Right cardiac atrium (tissue), 5 donors: ENCODE measurements at regions not wholly inside any gene's neighbourhood (a gene's known extent, or its start where the extent isn't known, plus 50 kb on each side); places are given as distances from the start of the nearest gene placed in this dataset.
A peak's percentile ranks its signal among the peaks of the same experiment; 100 is the strongest.

Source experiments
- ATAC-seq, 2 donors: fragments of 200-7000 bp; cut with Tn5 transposase; one replicate each; pipeline versions ENCODE4 v1.8.0 to v1.9.1; 2020; ENCODE audit warnings: moderate library complexity in 2 of 2, mild to moderate bottlenecking in 1 of 2
- DNase-seq, 3 donors: peaks; one replicate each; pipeline ENCODE4 v3.0.0-alpha.2; 2020
- H3K27ac ChIP-seq: one replicate; pipeline ENCODE4 v1.5.1; 2013; ENCODE audit warnings: mild to moderate bottlenecking, low read length, control low read depth, moderate library complexity
- H3K27me3 ChIP-seq: one replicate; pipeline ENCODE4 v1.6.1; 2013; ENCODE audit not compliant: control insufficient read depth, insufficient read depth
- H3K4me1 ChIP-seq: one replicate; pipeline ENCODE4 v1.6.1; 2013; ENCODE audit warnings: low read length; ENCODE audit not compliant: control insufficient read depth, insufficient read depth
- H3K4me3 ChIP-seq: one replicate; pipeline ENCODE4 v1.5.1; 2013; ENCODE audit warnings: low read length, control low read depth
- H3K9me3 ChIP-seq: one replicate; pipeline ENCODE4 v1.6.1; 2013; ENCODE audit warnings: low read length; ENCODE audit not compliant: control insufficient read depth
- WGBS: extraction: QIAGEN DNeasy Blood & Tissue Kit; methylation state at CpG from one replicate; pipeline ENCODE4 v1.1.7; 2013; 5-methylcytosine and 5-hydroxymethylcytosine counted together
- intact Hi-C, 4 donors: fragments of 100-400 bp; cut with DNase I; formaldehyde crosslinking; loops; one replicate each; pipeline versions ENCODE4 v1.11.0 to v1.14.0; 2022 to 2023
- donor health status: healthy with polysubstance abuse.
- donor health status: DM: no; HTN: yes; CAD: no.
- donor health status: DM: no; HTN: no; CAD: no.
- donor health status: DM: no; HTN: yes; CAD: no; lungs with severe emphysema.
- donor health status: DM: yes; HTN: yes; CAD: no.

DNA sequence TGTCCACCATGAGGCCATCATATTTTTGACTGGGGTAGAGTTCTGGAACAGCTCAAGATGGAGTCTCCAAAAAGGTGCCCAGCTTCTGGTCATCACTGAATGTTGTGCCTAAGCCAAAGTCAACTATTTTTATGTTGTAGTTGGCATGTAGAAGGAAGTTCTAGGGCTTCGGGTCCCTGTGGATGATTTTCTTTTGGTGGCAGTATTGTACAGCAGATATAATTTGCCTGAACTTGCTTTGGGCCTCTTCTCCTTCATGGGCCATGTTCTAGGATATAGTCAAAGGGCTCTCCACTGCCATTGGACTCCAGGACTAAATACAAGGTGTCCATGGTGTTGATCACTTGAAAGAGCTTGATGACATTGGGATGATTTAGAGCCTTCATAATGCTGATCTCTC, 143.6 kb downstream of the SLC38A4 start:
- no peaks in the 10 kb centered on the region for H3K9me3 ChIP-seq
- intact Hi-C loops = loop anchor here in 1 of 4 donors (10.0 kb wide), 1 partner anchor 243 kb away; no protein-coding TSS in a partner anchor
- no peak for DNase-seq
- ATAC-seq = no peak
- H3K27ac ChIP-seq = no peak overlapping the region
- H3K4me3 ChIP-seq = no peak overlapping the region
- H3K27me3 ChIP-seq = no peaks in the 10 kb centered on the region
- 81% methylated on average over 1 of the region's 1 CpG for WGBS
- H3K4me1 ChIP-seq = no peaks in the 10 kb centered on the region

DNA sequence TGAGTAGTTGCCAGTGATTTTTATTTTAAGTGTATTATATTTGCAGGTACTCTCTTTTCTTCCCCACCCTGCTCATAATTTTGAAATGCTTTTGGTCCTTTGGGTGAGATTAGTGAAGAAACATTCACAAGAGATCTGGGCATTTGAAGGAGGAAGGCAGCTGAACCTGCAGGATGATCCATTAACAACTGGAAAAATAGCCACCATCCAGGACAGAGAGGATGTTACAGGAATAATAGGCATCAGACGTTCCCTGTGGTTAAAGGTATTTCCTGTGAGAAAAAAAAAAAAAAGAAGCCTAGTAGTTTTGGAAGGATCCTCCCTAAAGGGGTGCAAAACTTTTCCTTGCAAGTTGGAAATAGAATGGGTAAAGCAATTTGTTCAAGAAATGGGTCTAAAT, 145.3 kb downstream of the SLC38A4 start:
- ATAC-seq = no peak
- WGBS = 17% methylated on average over 1 of the region's 1 CpG
- DNase-seq = no peak
- no peak overlapping the region for H3K4me3 ChIP-seq
- H3K27ac ChIP-seq = no peak overlapping the region
- H3K9me3 ChIP-seq = no peaks in the 10 kb centered on the region
- H3K4me1 ChIP-seq = no peaks in the 10 kb centered on the region
- no peaks in the 10 kb centered on the region for H3K27me3 ChIP-seq
- intact Hi-C loops = loop anchor here in 1 of 4 donors (10.0 kb wide), 1 partner anchor 244 kb away; no protein-coding TSS in a partner anchor

DNA sequence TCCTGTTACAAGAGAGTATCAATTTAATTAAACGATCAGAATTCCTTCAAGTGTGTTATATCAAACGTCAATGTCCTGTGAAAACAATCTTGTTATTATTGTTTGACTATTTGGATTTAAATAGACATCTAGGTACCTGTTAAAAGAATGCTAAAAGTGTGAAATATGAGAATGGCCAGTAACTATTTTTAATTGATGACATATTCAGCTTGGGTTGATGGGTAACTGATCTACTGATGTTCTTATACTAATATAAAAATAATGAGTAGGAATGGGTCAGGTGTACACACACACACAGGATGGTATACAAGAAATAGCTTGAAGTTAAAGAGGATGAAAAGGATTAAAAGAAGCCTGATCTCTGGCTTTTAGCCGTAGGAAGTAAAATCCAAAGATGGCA, 146.0 kb downstream of the SLC38A4 start:
- H3K27ac ChIP-seq = no peak overlapping the region

DNA sequence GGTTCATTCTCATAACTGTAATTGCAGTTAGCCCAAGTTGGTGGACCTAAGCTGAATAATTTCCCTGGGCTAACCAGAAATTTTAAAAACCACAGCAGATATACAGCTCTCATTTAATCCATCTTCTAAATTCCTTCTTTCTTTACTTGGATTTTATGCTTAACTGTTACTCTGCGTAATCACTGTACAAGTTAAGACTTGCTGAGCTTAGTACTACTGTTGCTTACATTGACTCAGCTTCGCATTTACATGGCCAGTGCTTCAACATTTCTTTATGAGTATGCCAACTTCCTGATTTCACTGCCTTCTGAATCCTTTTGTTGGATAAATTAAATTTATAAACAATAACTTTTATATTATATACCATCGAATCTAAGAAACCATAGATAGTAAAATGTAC, 147.4 kb downstream of the SLC38A4 start:
- DNase-seq (no peak), ATAC-seq (no peak)
- Histone ChIP-seq H3K4me3 (no peak overlapping the region), H3K9me3 (no peaks in the 10 kb centered on the region), H3K4me1 (no peaks in the 10 kb centered on the region), H3K27me3 (no peaks in the 10 kb centered on the region), H3K27ac (no peak overlapping the region)
- 84% methylated on average over 3 of the region's 3 CpGs for WGBS
- intact Hi-C loops = loop anchor here in 3 of 4 donors (5.0 to 10.0 kb wide), 4 partner anchors 254 to 544 kb away; no protein-coding TSS in a partner anchor

More for the DNA sequence above, 146.0 kb downstream of the SLC38A4 start:
- no peaks in the 10 kb centered on the region for H3K9me3 ChIP-seq
- H3K27me3 ChIP-seq = no peaks in the 10 kb centered on the region
- 38% methylated on average over 3 of the region's 3 CpGs for WGBS
- intact Hi-C loops = loop anchor here in 3 of 4 donors (5.0 to 10.0 kb wide), 5 partner anchors 245 to 545 kb away; no protein-coding TSS in a partner anchor
- DNase-seq = no peak
- no peak for ATAC-seq
- H3K4me3 ChIP-seq = no peak overlapping the region
- H3K4me1 ChIP-seq = no peaks in the 10 kb centered on the region

DNA sequence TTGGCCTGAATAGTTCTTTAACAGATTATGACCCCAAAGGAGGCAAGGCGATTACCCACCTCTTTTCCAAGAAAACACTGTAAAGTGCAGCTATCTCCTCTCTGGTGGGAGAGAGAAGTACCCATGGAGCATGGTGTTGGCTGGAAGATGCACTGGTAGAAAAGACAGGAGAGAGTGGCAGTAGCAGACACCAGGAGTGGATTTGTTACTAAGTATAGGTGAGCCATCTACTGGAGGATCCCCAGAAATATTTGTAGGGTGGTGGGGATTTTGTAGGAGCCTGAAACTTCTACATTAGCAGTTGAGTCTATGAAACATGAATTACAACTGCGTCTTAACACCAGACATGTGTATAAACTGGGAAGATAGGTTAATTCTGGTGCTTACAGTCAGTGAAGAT, 148.0 kb downstream of the SLC38A4 start:
- Histone ChIP-seq H3K4me1 (no peaks in the 10 kb centered on the region), H3K27me3 (no peaks in the 10 kb centered on the region), H3K27ac (no peak overlapping the region), H3K9me3 (no peaks in the 10 kb centered on the region), H3K4me3 (no peak overlapping the region)
- intact Hi-C loops = loop anchor here in 3 of 4 donors (5.0 to 10.0 kb wide), 4 partner anchors 255 to 543 kb away; no protein-coding TSS in a partner anchor
- ATAC-seq (peak in 1 of 2 donors; percentile 40), DNase-seq (no peak)
- WGBS = 82% methylated on average over 2 of the region's 2 CpGs

DNA sequence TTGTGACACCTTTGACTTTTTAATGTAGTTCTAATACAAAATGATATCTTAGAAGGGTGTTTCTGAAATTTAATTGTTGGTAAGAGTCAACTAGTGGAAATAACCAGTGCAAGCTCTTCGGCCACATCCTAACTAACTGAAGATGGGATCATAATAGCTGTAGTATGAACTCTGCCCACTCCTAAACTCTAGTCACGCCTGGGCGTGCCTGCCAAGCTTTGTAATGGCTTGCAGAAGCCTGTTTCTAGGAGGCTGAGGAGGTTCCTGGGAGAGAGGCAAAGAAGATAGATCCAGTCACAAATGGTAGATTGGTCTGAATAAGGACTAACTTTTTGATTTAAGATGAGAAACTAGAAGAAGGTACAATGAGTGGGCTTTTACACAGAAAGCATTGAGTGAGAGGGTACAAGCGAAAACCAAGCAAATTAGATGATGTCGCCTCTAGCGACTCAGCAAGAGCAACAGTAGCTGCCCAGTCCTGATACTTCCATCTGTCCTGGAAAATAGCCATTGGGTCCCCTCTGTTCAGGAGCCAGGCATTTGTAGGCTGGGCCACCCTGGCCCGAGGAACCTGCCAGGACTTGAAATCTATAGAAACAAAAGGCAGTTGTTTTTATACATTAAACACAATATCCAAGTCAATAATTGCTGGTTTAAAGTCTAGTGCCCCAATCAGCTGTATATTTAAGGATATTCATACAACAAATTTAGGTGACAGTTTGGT, 148.8 kb downstream of the SLC38A4 start:
- H3K27me3 ChIP-seq = no peaks in the 10 kb centered on the region
- H3K4me3 ChIP-seq = no peak overlapping the region
- 90% methylated on average over 7 of the region's 7 CpGs for WGBS
- no peak overlapping the region for H3K27ac ChIP-seq
- intact Hi-C loops = loop anchor here in 3 of 4 donors (5.0 to 10.0 kb wide), 4 partner anchors 255 to 542 kb away; no protein-coding TSS in a partner anchor
- DNase-seq = no peak
- no peak for ATAC-seq
- H3K9me3 ChIP-seq = no peaks in the 10 kb centered on the region
- H3K4me1 ChIP-seq = no peaks in the 10 kb centered on the region

DNA sequence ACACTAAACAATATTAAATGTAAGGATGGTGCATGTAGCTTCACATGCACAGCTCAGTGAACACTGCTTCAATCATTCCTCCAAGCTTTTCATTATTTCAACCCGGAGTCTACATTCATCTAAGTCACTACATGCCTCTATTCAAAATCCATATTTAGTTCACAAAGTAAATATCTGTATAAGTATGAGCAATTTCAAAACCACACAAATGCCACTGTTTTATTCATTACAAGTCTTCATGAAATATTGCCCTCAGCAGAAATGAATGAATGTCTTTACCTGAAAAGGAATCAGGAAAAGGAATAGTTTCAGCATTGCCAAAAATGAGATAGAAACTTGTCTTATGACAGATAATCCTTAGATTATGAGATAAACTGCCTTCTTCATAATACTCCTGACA, 149.4 kb downstream of the SLC38A4 start:
- H3K27ac ChIP-seq = no peak overlapping the region
- no peak for DNase-seq
- H3K27me3 ChIP-seq = no peaks in the 10 kb centered on the region
- no peaks in the 10 kb centered on the region for H3K9me3 ChIP-seq
- 77% methylated on average over 1 of the region's 1 CpG for WGBS
- no peak overlapping the region for H3K4me3 ChIP-seq
- intact Hi-C loops = loop anchor here in 3 of 4 donors (5.0 to 10.0 kb wide), 4 partner anchors 256 to 542 kb away; no protein-coding TSS in a partner anchor
- H3K4me1 ChIP-seq = no peaks in the 10 kb centered on the region
- no peak for ATAC-seq

DNA sequence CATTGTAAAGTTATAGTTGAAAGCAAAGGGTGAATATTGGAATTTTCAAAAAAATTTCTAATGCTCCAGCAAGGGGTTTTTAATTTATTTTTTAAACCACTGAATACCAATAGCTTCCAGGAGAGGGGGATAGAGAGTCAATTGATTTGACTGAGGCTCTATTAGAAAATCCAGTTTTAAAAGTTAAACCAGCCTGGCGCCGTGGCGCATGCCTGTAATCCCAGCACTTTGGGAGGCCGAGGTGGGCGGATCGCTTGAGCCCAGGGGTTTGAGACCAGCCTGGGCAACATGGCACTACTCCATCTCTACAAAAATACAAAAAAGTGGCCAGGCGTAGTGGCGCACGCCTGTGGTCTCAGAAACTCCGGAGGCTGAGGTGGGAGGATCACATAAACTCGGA, 150.1 kb downstream of the SLC38A4 start:
- intact Hi-C loops = loop anchor here in 3 of 4 donors (5.0 to 10.0 kb wide), 4 partner anchors 257 to 541 kb away; no protein-coding TSS in a partner anchor
- no peak for ATAC-seq
- 52% methylated on average over 11 of the region's 11 CpGs for WGBS

DNA sequence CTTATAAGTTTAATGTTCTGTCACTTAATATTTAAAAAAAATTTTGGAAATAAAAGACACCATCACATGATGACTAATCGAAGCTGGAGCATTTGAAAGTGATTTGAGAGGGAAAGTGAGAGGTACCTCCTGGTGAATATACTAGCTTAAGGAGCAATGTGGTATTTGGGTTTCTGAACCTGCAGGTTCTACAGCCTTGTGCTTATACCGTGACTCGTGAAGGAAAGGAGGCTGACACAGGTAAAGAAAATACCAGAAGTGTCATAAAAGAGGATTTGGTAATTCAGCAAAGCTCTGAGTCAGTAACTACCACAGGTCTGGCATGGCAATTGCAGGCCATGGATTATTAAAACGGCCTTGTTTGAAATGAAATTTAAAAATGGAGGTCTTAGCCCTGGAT, 151.0 kb downstream of the SLC38A4 start:
- DNase-seq (no peak), ATAC-seq (no peak)
- 87% methylated on average over 4 of the region's 4 CpGs for WGBS
- H3K9me3 ChIP-seq = no peaks in the 10 kb centered on the region
- no peaks in the 10 kb centered on the region for H3K27me3 ChIP-seq
- intact Hi-C loops = loop anchor here (5.0 to 10.0 kb wide), 4 partner anchors 258 to 540 kb away; no protein-coding TSS in a partner anchor
- H3K4me1 ChIP-seq = no peaks in the 10 kb centered on the region
- H3K27ac ChIP-seq = no peak overlapping the region
- H3K4me3 ChIP-seq = no peak overlapping the region

More for the DNA sequence above, 150.1 kb downstream of the SLC38A4 start:
- Histone ChIP-seq H3K27ac (no peak overlapping the region), H3K4me1 (no peaks in the 10 kb centered on the region), H3K27me3 (no peaks in the 10 kb centered on the region), H3K9me3 (no peaks in the 10 kb centered on the region), H3K4me3 (no peak overlapping the region)
- DNase-seq = peak; percentile 32 to 66 (median 65)

DNA sequence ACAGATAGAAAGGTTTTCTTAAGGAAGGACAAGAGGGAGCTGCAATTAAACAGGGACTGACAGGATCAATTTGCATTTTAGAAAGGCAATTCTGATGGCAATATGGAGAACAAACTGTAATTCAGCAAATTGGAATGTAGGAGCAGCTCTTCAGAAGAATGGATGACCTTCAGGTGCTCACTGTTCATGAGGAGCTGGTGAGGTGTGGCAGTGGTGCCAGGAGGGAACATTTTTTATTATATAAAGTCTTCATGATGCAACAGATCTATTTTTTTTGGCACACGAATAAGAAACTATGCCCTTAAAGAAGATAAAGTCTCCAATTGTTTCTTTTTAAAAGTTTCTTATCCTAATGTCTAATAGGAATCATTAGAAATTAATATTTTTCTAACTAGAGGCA, 151.7 kb downstream of the SLC38A4 start:
- ATAC-seq = no peak
- intact Hi-C loops = loop anchor here (5.0 to 10.0 kb wide), 4 partner anchors 258 to 539 kb away; no protein-coding TSS in a partner anchor

DNA sequence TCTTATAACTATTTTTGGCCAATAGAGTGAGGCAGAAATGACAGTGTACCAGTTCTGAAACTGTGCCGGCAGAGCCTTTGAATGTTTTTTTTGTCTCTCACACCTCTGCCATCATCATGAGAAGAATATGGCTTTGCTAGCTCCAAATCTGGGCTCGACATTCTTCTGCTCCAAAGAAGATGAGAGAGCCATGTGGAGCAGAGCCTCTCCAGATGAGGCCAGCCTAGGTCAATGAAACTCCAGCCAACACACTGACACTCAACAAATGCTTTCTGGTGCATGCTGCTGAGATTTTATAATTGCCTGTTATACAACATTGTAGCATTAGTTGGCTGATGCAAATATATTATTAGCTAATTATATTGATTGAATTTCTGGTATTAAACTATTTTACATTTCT, 154.7 kb downstream of the SLC38A4 start:
- ATAC-seq (peak in 1 of 2 donors; percentile 47), DNase-seq (no peak)
- Histone ChIP-seq H3K9me3 (no peaks in the 10 kb centered on the region), H3K4me1 (no peaks in the 10 kb centered on the region), H3K4me3 (no peak overlapping the region), H3K27me3 (no peaks in the 10 kb centered on the region), H3K27ac (no peak overlapping the region)
- intact Hi-C loops = loop anchor here (5.0 to 10.0 kb wide), 4 partner anchors 261 to 536 kb away; no protein-coding TSS in a partner anchor
- 46% methylated on average over 2 of the region's 2 CpGs for WGBS

More for the DNA sequence above, 151.7 kb downstream of the SLC38A4 start:
- WGBS = 79% methylated on average over 1 of the region's 1 CpG
- Histone ChIP-seq H3K27ac (no peak overlapping the region), H3K4me1 (no peaks in the 10 kb centered on the region), H3K9me3 (no peaks in the 10 kb centered on the region), H3K4me3 (no peak overlapping the region), H3K27me3 (no peaks in the 10 kb centered on the region)
- no peak for DNase-seq
